ENCODE measurements at regions not wholly inside any gene's neighbourhood (a gene's known extent, or its start where the extent isn't known, plus 50 kb on each side); places are given as distances from the start of the nearest gene placed in this dataset.
A peak's percentile ranks its signal among the peaks of the same experiment; 100 is the strongest.

DNA sequence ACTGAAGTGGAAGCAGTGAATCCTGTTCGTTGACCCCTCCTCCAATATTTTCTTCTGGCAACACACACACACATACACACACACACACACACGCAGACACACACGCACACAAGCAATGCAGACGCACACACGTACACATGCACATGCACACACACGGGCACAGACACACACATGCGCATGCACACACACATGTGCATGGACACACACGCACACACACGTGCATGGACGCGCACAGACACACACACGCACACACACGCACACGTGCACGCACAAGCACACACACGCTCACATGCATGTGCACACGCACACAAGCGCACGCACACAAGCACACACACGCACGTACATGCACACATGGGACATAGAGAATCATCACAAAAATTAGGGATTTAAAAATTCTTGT is 488.2 kb upstream of the TPK1 start:
- no peak overlapping the region for H4K5ac ChIP-seq (ENCODE audit: insufficient read length, low read depth, low read length)
- H3K27ac ChIP-seq (ENCODE audit: low read depth, low read length): no peak overlapping the region
- H2BK5ac ChIP-seq (ENCODE audit: low read depth, low read length): peak overlapping the region; percentile 76; the same call in 1 of the 2 replicates
- no peak overlapping the region for H3K4me3 ChIP-seq (ENCODE audit: extremely low read depth in 1 of 4, insufficient read depth in 2 of 4, low read depth in 3 of 4, low read length in 4 of 4)
- H2AFZ ChIP-seq (ENCODE audit: low read length): no peak overlapping the region
- FAIRE-seq (no peak), DNase-seq (ENCODE audit: low read depth in 1 of 2, low spot score in 2 of 2) (no peak)
- H3K79me1 ChIP-seq (ENCODE audit: low read depth, low read length): no peaks in the 10 kb centered on the region
- no peak overlapping the region for H3K4me2 ChIP-seq (ENCODE audit: insufficient read depth in 1 of 2, low read depth in 2 of 2, low read length in 2 of 2)
- WGBS, 2 experiments (ENCODE audit: extremely low coverage in 1 of 2, insufficient coverage in 1 of 2, insufficient read length in 1 of 2, insufficient replicate concordance in 2 of 2, low coverage in 1 of 2, low lambda C conversion rate in 2 of 2, missing lambda C conversion rate in 1 of 2): 91% methylated on average over 21 of the region's 21 CpGs; no CpG with 5 or more reads in 1 of the 2 experiments
- H3K79me2 ChIP-seq (ENCODE audit: control insufficient read depth in 1 of 2, insufficient read depth in 2 of 2, low read length in 2 of 2): no peaks in the 10 kb centered on the region
- peak overlapping the region; percentile 80 for H4K91ac ChIP-seq (replicated peaks; ENCODE audit: insufficient read length, low read length)
- ChIA-PET POLR2A (ENCODE audit: partially characterized antibody) (no interaction called here), CTCF (ENCODE audit: partially characterized antibody) (no interaction called here)
- H4K8ac ChIP-seq (ENCODE audit: extremely low read depth, insufficient read depth, low read length): no peak overlapping the region
- H3K56ac ChIP-seq (replicated peaks; ENCODE audit: insufficient read length, low read depth, low read length): no peak overlapping the region
- H3K23ac ChIP-seq (ENCODE audit: insufficient read length): no peak overlapping the region
- H2BK15ac ChIP-seq (ENCODE audit: low read length): peak overlapping the region; percentile 88; the same call in 1 of the 2 replicates
- no peak overlapping the region for H3K18ac ChIP-seq (ENCODE audit: extremely low read depth, low read length)
- TF ChIP-seq CTBP2 (IDR thresholded peaks at IDR 0.05; ENCODE audit: borderline replicate concordance, insufficient read depth, insufficient read length, low read length) (no peak), BCL11A (IDR thresholded peaks at IDR 0.05; ENCODE audit: low read depth in 2 of 2, low read length in 2 of 2) (no peak), JUN (IDR thresholded peaks at IDR 0.05; ENCODE audit: low read depth, low read length) (no peak), TAF1 (IDR thresholded peaks at IDR 0.05; ENCODE audit: low read depth, low read length) (no peak), RXRA (IDR thresholded peaks at IDR 0.05; ENCODE audit: insufficient read depth, low read depth, low read length) (no peak), HDAC2 (IDR thresholded peaks at IDR 0.05; ENCODE audit: borderline replicate concordance in 1 of 2, low read depth in 2 of 2, low read length in 2 of 2) (no peak), RAD21 (IDR thresholded peaks at IDR 0.05 in 1 of 2, conservative IDR thresholded peaks at IDR 0.05 in 1 of 2; ENCODE audit: low read depth in 2 of 2, low read length in 2 of 2) (no peak), POU5F1 (IDR thresholded peaks at IDR 0.05; ENCODE audit: low read depth, low read length) (no peak)
- TF ChIP-seq, protein P1, sequence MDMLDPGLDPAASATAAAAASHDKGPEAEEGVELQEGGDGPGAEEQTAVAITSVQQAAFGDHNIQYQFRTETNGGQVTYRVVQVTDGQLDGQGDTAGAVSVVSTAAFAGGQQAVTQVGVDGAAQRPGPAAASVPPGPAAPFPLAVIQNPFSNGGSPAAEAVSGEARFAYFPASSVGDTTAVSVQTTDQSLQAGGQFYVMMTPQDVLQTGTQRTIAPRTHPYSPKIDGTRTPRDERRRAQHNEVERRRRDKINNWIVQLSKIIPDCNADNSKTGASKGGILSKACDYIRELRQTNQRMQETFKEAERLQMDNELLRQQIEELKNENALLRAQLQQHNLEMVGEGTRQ (IDR thresholded peaks at IDR 0.05; ENCODE audit: low read length): no peak
- no peak overlapping the region for H2BK20ac ChIP-seq (ENCODE audit: low read length)
- peaks cover 0 to 2% of the 10 kb centered on the region in 2 experiments for H4K20me1 ChIP-seq (replicated peaks in 1 of 2; ENCODE audit: control insufficient read depth in 1 of 2, insufficient read depth in 2 of 2, low read length in 2 of 2)
- H2BK120ac ChIP-seq (replicated peaks; ENCODE audit: low read depth, low read length): no peak overlapping the region
- H3K9me3 ChIP-seq (ENCODE audit: insufficient read depth in 2 of 2, low read depth in 1 of 2, low read length in 1 of 2): peaks cover 0 to 2% of the 10 kb centered on the region in 2 experiments; a peak in 2 of 4 replicates
- H3K23me2 ChIP-seq (ENCODE audit: low read depth, low read length): peaks cover 2% of the 10 kb centered on the region; the same call in 1 of the 2 replicates
- H3K4me1 ChIP-seq (replicated peaks in 1 of 4; ENCODE audit: control insufficient read depth in 3 of 4, insufficient read depth in 4 of 4, low read length in 3 of 4): no peaks in the 10 kb centered on the region
- H3K36me3 ChIP-seq (ENCODE audit: control insufficient read depth in 2 of 4, insufficient read depth in 4 of 4, low read length in 3 of 4): no peaks in the 10 kb centered on the region
- no peak overlapping the region for H3K4ac ChIP-seq (replicated peaks; ENCODE audit: insufficient read length, low read depth, low read length)
- peaks cover 0 to 2% (median under 1%) of the 10 kb centered on the region in 4 experiments; a peak in 2 of 7 replicates for H3K27me3 ChIP-seq (replicated peaks in 1 of 4; ENCODE audit: control insufficient read depth in 3 of 4, extremely low read depth in 1 of 4, insufficient read depth in 3 of 4, low read length in 3 of 4)
- H3K9ac ChIP-seq (replicated peaks in 1 of 4; ENCODE audit: extremely low read depth in 1 of 4, low read depth in 3 of 4, low read length in 3 of 4): peak overlapping the region in 1 of 4 experiments; percentile 38; a peak in 1 of 7 replicates
- peak overlapping the region; percentile 99 for H2AK5ac ChIP-seq (ENCODE audit: low read depth, low read length)
- H2BK12ac ChIP-seq (ENCODE audit: low read depth, low read length): peak overlapping the region; percentile 62; the same call in 1 of the 2 replicates
- no peak overlapping the region for H3K14ac ChIP-seq (ENCODE audit: insufficient read length)
